ENCODE measurements at regions not wholly inside any gene's neighbourhood (a gene's known extent, or its start where the extent isn't known, plus 50 kb on each side); places are given as distances from the start of the nearest gene placed in this dataset.
"Not testable (repeated sequence)": the region's sequence is repeated elsewhere in the genome, so short reads cannot be mapped to it uniquely, and the experiment has no call there.

- H3K27ac ChIP-seq (replicated peaks; ENCODE audit: low read length), result no peak overlapping the region
- no peak overlapping the region for H3K4me2 ChIP-seq (ENCODE audit: insufficient read depth, low read length, poor library complexity, severe bottlenecking)
Measured at GRCh38 chr4:79552311-79552710, 144.3 kb upstream of the GK2 start.

GRCh38 chr4:79551555-79551954 lies 143.5 kb upstream of the GK2 start:
- Histone ChIP-seq H3K36me3 (replicated peaks in 1 of 2; ENCODE audit: control insufficient read depth in 2 of 2, insufficient read depth in 2 of 2, low read length in 2 of 2) (no peaks in the 10 kb centered on the region), H3K27me3 (ENCODE audit: control insufficient read depth in 3 of 3, insufficient read depth in 3 of 3, low read depth in 1 of 3, low read length in 3 of 3) (no peaks in the 10 kb centered on the region), H3K4me3 (ENCODE audit: low read length in 2 of 2) (no peak overlapping the region), H4K8ac (ENCODE audit: low read depth, low read length) (no peak overlapping the region), H2BK120ac (ENCODE audit: low read depth, low read length) (no peak overlapping the region), H2AFZ (ENCODE audit: low read length) (no peak overlapping the region), H2BK5ac (ENCODE audit: low read length) (no peak overlapping the region), H3K4ac (ENCODE audit: low read length) (no peak overlapping the region), H3K4me2 (ENCODE audit: insufficient read depth, low read length, poor library complexity, severe bottlenecking) (no peak overlapping the region), H2BK15ac (ENCODE audit: low read length) (no peak overlapping the region), H3K79me1 (ENCODE audit: low read depth, low read length) (no peaks in the 10 kb centered on the region), H2BK12ac (ENCODE audit: low read length) (no peak overlapping the region), H3K9me3 (replicated peaks in 1 of 2; ENCODE audit: control insufficient read depth in 2 of 2, insufficient read depth in 1 of 2, low read depth in 1 of 2, low read length in 2 of 2) (no peaks in the 10 kb centered on the region), H3K18ac (ENCODE audit: low read length) (no peak overlapping the region), H2AK5ac (ENCODE audit: low read depth, low read length) (no peak overlapping the region), H3K27ac (replicated peaks; ENCODE audit: low read length) (no peak overlapping the region), H3K23ac (ENCODE audit: low read depth, low read length, poor library complexity) (no peak overlapping the region), H3K4me1 (ENCODE audit: control insufficient read depth in 2 of 2, insufficient read depth in 1 of 2, low read depth in 1 of 2, low read length in 2 of 2) (no peaks in the 10 kb centered on the region), H3K14ac (ENCODE audit: low read length) (no peak overlapping the region), H3K9ac (ENCODE audit: low read depth, low read length, poor library complexity) (no peak overlapping the region), H4K91ac (ENCODE audit: low read depth, low read length, poor library complexity) (no peak overlapping the region)
- WGBS, 2 donors (ENCODE audit: extremely low coverage in 2 of 2, insufficient read length in 2 of 2, insufficient replicate concordance in 1 of 2), result no CpG with 5 or more reads among the region's 5 CpGs
- no peak for DNase-seq (ENCODE audit: low spot score)

More at GRCh38 chr4:79552311-79552710, 144.3 kb upstream of the GK2 start:
- Histone ChIP-seq H3K9ac (ENCODE audit: low read depth, low read length, poor library complexity) (no peak overlapping the region), H4K91ac (ENCODE audit: low read depth, low read length, poor library complexity) (no peak overlapping the region), H3K79me1 (ENCODE audit: low read depth, low read length) (no peaks in the 10 kb centered on the region), H3K14ac (ENCODE audit: low read length) (no peak overlapping the region), H3K36me3 (replicated peaks in 1 of 2; ENCODE audit: control insufficient read depth in 2 of 2, insufficient read depth in 2 of 2, low read length in 2 of 2) (no peaks in the 10 kb centered on the region), H3K27me3 (ENCODE audit: control insufficient read depth in 3 of 3, insufficient read depth in 3 of 3, low read depth in 1 of 3, low read length in 3 of 3) (no peaks in the 10 kb centered on the region), H2BK5ac (ENCODE audit: low read length) (no peak overlapping the region), H2BK15ac (ENCODE audit: low read length) (no peak overlapping the region), H3K9me3 (replicated peaks in 1 of 2; ENCODE audit: control insufficient read depth in 2 of 2, insufficient read depth in 1 of 2, low read depth in 1 of 2, low read length in 2 of 2) (no peaks in the 10 kb centered on the region), H2BK120ac (ENCODE audit: low read depth, low read length) (no peak overlapping the region), H2AFZ (ENCODE audit: low read length) (no peak overlapping the region), H3K4ac (ENCODE audit: low read length) (no peak overlapping the region), H3K18ac (ENCODE audit: low read length) (no peak overlapping the region), H4K8ac (ENCODE audit: low read depth, low read length) (no peak overlapping the region), H3K4me3 (ENCODE audit: low read length in 2 of 2) (no peak overlapping the region), H3K23ac (ENCODE audit: low read depth, low read length, poor library complexity) (no peak overlapping the region), H2BK12ac (ENCODE audit: low read length) (no peak overlapping the region), H2AK5ac (ENCODE audit: low read depth, low read length) (no peak overlapping the region), H3K4me1 (ENCODE audit: control insufficient read depth in 2 of 2, insufficient read depth in 1 of 2, low read depth in 1 of 2, low read length in 2 of 2) (no peaks in the 10 kb centered on the region)
- no peak for DNase-seq (ENCODE audit: low spot score)

- no peaks in the 10 kb centered on the region for H3K27me3 ChIP-seq (ENCODE audit: control insufficient read depth in 3 of 3, insufficient read depth in 3 of 3, low read depth in 1 of 3, low read length in 3 of 3)
- no peaks in the 10 kb centered on the region for H3K36me3 ChIP-seq (replicated peaks in 1 of 2; ENCODE audit: control insufficient read depth in 2 of 2, insufficient read depth in 2 of 2, low read length in 2 of 2)
- WGBS, 2 donors (ENCODE audit: extremely low coverage in 2 of 2, insufficient read length in 2 of 2, insufficient replicate concordance in 1 of 2), result no CpG with 5 or more reads among the region's 3 CpGs
- no peak overlapping the region for H2BK120ac ChIP-seq (ENCODE audit: low read depth, low read length)
- no peak overlapping the region for H2AFZ ChIP-seq (ENCODE audit: low read length)
- no peak overlapping the region for H4K91ac ChIP-seq (ENCODE audit: low read depth, low read length, poor library complexity)
- no peak overlapping the region for H3K4me3 ChIP-seq (ENCODE audit: low read length in 2 of 2)
- H3K9me3 ChIP-seq (replicated peaks in 1 of 2; ENCODE audit: control insufficient read depth in 2 of 2, insufficient read depth in 1 of 2, low read depth in 1 of 2, low read length in 2 of 2), result no peaks in the 10 kb centered on the region
- H2AK5ac ChIP-seq (ENCODE audit: low read depth, low read length), result no peak overlapping the region
- H3K27ac ChIP-seq (replicated peaks; ENCODE audit: low read length), result no peak overlapping the region
- no peak overlapping the region for H2BK15ac ChIP-seq (ENCODE audit: low read length)
- no peak overlapping the region for H3K4me2 ChIP-seq (ENCODE audit: insufficient read depth, low read length, poor library complexity, severe bottlenecking)
- no peak overlapping the region for H2BK12ac ChIP-seq (ENCODE audit: low read length)
- no peaks in the 10 kb centered on the region for H3K4me1 ChIP-seq (ENCODE audit: control insufficient read depth in 2 of 2, insufficient read depth in 1 of 2, low read depth in 1 of 2, low read length in 2 of 2)
- no peak overlapping the region for H3K4ac ChIP-seq (ENCODE audit: low read length)
- no peak overlapping the region for H3K9ac ChIP-seq (ENCODE audit: low read depth, low read length, poor library complexity)
- DNase-seq (ENCODE audit: low spot score), result no peak
- H4K8ac ChIP-seq (ENCODE audit: low read depth, low read length), result no peak overlapping the region
- no peak overlapping the region for H3K14ac ChIP-seq (ENCODE audit: low read length)
- no peak overlapping the region for H3K18ac ChIP-seq (ENCODE audit: low read length)
- H3K23ac ChIP-seq (ENCODE audit: low read depth, low read length, poor library complexity), result no peak overlapping the region
- H2BK5ac ChIP-seq (ENCODE audit: low read length), result no peak overlapping the region
- no peaks in the 10 kb centered on the region for H3K79me1 ChIP-seq (ENCODE audit: low read depth, low read length)
Measured at GRCh38 chr4:79547851-79548250, 139.8 kb upstream of the GK2 start.

DNA sequence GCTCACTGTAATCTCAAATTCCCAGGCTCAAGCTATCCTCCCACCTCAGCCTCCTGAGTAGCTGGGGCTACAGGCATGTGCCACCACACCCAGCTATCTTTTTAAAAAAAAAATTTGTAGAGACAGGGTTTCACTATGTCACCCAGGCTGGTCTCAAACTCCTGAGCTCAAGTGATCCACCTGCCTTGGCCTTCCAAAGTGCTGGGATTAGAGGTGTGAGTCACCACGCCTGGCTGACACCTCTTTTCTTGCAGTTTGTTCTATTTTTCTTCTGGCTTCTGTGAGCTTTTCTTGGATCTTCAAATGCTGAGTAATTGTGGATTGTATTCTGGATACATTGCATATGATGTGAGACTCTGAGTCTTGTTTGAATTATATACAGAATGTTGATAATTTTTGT lies 137.3 kb upstream of the GK2 start:
- not testable (repeated sequence) for H3K4me2 ChIP-seq (ENCODE audit: insufficient read depth, low read length, poor library complexity, severe bottlenecking); H3K4me3 ChIP-seq (ENCODE audit: low read length in 2 of 2); H3K4ac ChIP-seq (ENCODE audit: low read length); H2BK15ac ChIP-seq (ENCODE audit: low read length); H4K8ac ChIP-seq (ENCODE audit: low read depth, low read length); H3K14ac ChIP-seq (ENCODE audit: low read length); H3K4me1 ChIP-seq (ENCODE audit: control insufficient read depth in 2 of 2, insufficient read depth in 1 of 2, low read depth in 1 of 2, low read length in 2 of 2); H3K27me3 ChIP-seq (ENCODE audit: control insufficient read depth in 3 of 3, insufficient read depth in 3 of 3, low read depth in 1 of 3, low read length in 3 of 3); H3K9ac ChIP-seq (ENCODE audit: low read depth, low read length, poor library complexity); H3K9me3 ChIP-seq (replicated peaks in 1 of 2; ENCODE audit: control insufficient read depth in 2 of 2, insufficient read depth in 1 of 2, low read depth in 1 of 2, low read length in 2 of 2); H2BK120ac ChIP-seq (ENCODE audit: low read depth, low read length); H3K23ac ChIP-seq (ENCODE audit: low read depth, low read length, poor library complexity); H3K79me1 ChIP-seq (ENCODE audit: low read depth, low read length); H3K18ac ChIP-seq (ENCODE audit: low read length); H2BK12ac ChIP-seq (ENCODE audit: low read length); H3K36me3 ChIP-seq (replicated peaks in 1 of 2; ENCODE audit: control insufficient read depth in 2 of 2, insufficient read depth in 2 of 2, low read length in 2 of 2); H3K27ac ChIP-seq (replicated peaks; ENCODE audit: low read length); H2BK5ac ChIP-seq (ENCODE audit: low read length); H2AK5ac ChIP-seq (ENCODE audit: low read depth, low read length); H2AFZ ChIP-seq (ENCODE audit: low read length); H4K91ac ChIP-seq (ENCODE audit: low read depth, low read length, poor library complexity); DNase-seq (ENCODE audit: low spot score)
- no CpG with 5 or more reads among the region's 1 CpG for WGBS, 2 donors (ENCODE audit: extremely low coverage in 2 of 2, insufficient read length in 2 of 2, insufficient replicate concordance in 1 of 2)
